Gastrocnemius medialis (tissue), 4 donors: ENCODE measurements at regions not wholly inside any gene's neighbourhood (a gene's known extent, or its start where the extent isn't known, plus 50 kb on each side); places are given as distances from the start of the nearest gene placed in this dataset.

Source experiments
- POLR2A ChIP-seq, 2 donors: fragments of 450-650 bp; IDR thresholded peaks; one replicate each; pipeline ENCODE4 v1.6.1; 2017; ENCODE audit warnings: antibody characterized with exemption in 2 of 2, mild to moderate bottlenecking in 2 of 2, moderate library complexity in 2 of 2
- TF ChIP-seq, protein P1 (sequence below), 5 experiments: fragments of 450-650 bp in 3 of 5; fragments of 200-600 bp in 2 of 5; sonication (generic) in 2 of 5; IDR thresholded peaks in 4 of 5; conservative IDR thresholded peaks in 1 of 5; 1 replicate in 4 of 5; 2 replicates in 1 of 5; pipeline ENCODE4 v1.5.1; 2016 to 2019; ENCODE audit warnings: antibody characterized with exemption in 5 of 5, mild to moderate bottlenecking in 3 of 5, moderate library complexity in 3 of 5

DNA sequence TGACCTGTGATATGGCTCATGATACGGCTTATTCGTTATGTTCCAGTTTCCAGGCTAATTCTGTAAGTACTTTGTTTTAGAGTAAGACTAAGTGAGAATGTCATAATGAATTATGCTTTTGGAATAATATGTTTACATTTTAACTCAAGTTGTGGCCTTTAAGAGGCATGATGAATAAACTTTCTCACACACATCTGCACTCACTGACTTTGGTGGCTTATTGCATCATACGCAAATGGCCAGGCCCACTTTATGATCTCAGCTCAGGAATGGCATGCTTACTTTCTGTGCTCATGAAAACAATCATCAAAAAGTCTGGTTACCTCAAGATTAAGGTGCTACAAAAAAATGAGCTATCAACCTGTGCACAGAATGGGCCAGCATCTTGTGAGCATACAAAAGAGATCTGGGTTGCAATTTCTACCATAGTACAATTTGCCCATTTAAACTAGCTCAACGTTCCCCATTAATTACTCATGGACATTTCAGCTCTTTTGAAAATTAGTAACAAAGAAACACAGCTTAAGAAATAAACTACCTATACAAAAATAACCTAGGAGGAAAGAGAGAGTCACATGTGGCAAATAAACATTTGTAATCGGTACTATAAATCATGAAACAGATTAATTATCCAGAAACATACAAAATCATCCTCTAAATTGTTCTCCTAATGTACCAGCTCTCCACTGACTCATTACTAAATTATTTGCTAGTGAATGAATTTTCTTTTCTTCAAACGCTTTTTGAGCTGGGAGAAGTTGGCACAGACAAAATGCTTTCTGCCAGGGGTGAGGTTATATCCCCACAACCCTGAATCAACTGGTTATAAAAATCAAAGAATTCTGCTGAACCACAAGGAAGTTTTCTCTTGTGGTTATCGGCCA, 439.0 kb upstream of the ADAMTS9 start:
- TF ChIP-seq, protein P1, sequence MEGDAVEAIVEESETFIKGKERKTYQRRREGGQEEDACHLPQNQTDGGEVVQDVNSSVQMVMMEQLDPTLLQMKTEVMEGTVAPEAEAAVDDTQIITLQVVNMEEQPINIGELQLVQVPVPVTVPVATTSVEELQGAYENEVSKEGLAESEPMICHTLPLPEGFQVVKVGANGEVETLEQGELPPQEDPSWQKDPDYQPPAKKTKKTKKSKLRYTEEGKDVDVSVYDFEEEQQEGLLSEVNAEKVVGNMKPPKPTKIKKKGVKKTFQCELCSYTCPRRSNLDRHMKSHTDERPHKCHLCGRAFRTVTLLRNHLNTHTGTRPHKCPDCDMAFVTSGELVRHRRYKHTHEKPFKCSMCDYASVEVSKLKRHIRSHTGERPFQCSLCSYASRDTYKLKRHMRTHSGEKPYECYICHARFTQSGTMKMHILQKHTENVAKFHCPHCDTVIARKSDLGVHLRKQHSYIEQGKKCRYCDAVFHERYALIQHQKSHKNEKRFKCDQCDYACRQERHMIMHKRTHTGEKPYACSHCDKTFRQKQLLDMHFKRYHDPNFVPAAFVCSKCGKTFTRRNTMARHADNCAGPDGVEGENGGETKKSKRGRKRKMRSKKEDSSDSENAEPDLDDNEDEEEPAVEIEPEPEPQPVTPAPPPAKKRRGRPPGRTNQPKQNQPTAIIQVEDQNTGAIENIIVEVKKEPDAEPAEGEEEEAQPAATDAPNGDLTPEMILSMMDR (IDR thresholded peaks at IDR 0.05 in 4 of 5, conservative IDR thresholded peaks at IDR 0.05 in 1 of 5), result no peak
- TF ChIP-seq POLR2A (IDR thresholded peaks at IDR 0.05), result no peak
